GM12864 (cell line): ENCODE measurements at regions not wholly inside any gene's neighbourhood (a gene's known extent, or its start where the extent isn't known, plus 50 kb on each side); places are given as distances from the start of the nearest gene placed in this dataset.

Source experiments
- DNase-seq: peaks from one replicate; pipeline ENCODE4 v3.0.0-alpha.2; 2011; ENCODE audit warnings: low read depth
- H3K4me3 ChIP-seq: 2 replicates; pipeline ENCODE4 v1.5.1; 2011; ENCODE audit warnings: mild to moderate bottlenecking, low read depth, low read length, control low read depth
- TF ChIP-seq, protein P1 (sequence below): IDR thresholded peaks from 2 replicates; pipeline ENCODE4 v1.5.1; 2011; ENCODE audit warnings: low read depth, mild to moderate bottlenecking, moderate library complexity, low read length, control low read depth, inconsistent platforms; ENCODE audit errors: missing control alignments

DNA sequence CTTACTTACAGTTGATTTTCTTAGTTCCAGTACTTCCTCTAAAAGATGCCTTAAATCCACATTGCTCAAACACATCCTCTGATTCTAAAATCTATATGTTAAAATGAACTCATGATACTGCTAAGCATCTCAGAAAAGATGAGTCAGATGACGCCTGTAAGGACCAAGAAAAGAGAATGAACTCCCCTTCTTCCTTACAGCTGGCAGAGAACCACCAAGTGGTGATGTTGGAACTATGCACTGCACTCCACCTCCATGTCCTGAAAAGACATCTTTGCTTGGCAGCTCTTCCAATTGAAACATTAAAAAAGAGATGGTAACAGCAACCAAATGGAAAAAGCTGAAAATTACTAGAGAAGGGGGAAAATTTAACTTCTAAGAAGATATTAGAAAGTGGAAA, 648.8 kb downstream of the PTPRC start:
- no peak overlapping the region for H3K4me3 ChIP-seq
- TF ChIP-seq, protein P1, sequence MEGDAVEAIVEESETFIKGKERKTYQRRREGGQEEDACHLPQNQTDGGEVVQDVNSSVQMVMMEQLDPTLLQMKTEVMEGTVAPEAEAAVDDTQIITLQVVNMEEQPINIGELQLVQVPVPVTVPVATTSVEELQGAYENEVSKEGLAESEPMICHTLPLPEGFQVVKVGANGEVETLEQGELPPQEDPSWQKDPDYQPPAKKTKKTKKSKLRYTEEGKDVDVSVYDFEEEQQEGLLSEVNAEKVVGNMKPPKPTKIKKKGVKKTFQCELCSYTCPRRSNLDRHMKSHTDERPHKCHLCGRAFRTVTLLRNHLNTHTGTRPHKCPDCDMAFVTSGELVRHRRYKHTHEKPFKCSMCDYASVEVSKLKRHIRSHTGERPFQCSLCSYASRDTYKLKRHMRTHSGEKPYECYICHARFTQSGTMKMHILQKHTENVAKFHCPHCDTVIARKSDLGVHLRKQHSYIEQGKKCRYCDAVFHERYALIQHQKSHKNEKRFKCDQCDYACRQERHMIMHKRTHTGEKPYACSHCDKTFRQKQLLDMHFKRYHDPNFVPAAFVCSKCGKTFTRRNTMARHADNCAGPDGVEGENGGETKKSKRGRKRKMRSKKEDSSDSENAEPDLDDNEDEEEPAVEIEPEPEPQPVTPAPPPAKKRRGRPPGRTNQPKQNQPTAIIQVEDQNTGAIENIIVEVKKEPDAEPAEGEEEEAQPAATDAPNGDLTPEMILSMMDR: no peak
- DNase-seq: no peak

DNA sequence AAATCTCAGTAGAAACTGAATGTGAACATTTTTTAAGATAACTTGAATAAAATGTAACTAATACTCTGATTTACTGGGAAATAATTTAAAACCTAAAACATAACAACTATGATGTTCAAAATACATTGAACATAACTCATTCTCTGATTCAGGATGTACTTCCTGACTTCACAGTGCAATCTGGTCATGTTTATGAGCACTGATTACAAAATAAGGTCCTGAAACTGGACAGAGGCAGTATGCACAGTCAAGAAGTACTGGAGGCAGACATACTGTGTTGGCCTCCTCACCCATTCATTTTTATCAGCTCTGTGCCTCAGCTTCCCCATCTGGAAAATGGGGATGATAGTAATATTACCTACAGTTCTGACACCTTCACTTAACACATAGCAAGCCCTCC, 651.3 kb downstream of the PTPRC start:
- TF ChIP-seq, protein P1: no peak
- no peak for DNase-seq
- H3K4me3 ChIP-seq: no peak overlapping the region

DNA sequence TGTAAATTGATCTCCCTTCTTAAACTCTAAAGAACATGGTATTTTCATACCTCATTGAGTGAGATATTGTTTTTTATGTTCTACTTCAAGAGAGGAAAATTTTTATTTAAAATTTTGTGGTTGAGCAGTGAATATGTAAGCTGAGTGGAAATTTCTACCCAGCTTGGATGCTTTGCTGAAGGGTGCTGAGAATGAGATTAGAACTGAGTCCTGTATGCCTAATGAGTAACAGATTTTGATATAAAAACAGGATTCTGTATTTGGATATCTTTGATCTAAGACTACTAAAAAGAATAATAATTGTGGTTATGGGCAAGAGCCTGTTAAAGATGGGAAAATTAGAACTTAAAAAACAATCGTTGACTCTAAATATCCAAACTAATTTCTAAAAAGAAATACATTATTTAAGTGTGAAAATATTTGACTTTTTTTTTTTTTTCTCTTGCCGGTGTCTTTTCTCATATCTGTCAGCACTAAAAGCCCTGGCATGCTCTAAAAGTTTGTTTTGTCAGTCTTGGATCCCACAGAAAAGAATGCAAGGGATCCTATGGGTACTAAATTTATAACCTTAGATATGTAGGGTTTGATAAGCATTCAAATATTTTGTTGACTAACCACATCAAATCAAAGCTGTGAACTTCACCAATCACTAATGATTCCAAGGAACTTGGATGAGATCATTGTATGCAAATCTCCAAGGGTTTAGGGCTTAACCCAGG, 652.3 kb downstream of the PTPRC start:
- H3K4me3 ChIP-seq: no peak overlapping the region
- no peak for DNase-seq
- TF ChIP-seq, protein P1: no peak

DNA sequence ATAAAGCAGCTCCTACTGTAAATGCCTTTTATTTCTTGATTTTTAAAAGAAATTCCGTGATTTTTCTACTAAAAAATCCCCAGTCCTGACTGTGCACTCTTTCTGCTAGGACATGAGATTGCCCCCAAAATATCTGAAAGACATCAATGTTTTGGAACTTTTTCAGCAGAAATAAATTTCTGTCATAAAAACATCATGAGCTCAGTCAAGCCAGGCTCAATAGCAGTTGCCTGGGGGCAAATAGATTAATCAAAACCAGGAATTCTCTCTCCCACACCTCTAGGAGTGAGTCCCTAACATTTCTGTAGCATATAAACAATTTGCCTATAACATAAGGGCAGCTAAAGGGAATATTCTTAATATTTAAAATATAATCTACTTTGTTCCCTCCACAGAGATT, 654.1 kb downstream of the PTPRC start:
- TF ChIP-seq, protein P1: no peak
- no peak for DNase-seq
- H3K4me3 ChIP-seq: no peak overlapping the region

DNA sequence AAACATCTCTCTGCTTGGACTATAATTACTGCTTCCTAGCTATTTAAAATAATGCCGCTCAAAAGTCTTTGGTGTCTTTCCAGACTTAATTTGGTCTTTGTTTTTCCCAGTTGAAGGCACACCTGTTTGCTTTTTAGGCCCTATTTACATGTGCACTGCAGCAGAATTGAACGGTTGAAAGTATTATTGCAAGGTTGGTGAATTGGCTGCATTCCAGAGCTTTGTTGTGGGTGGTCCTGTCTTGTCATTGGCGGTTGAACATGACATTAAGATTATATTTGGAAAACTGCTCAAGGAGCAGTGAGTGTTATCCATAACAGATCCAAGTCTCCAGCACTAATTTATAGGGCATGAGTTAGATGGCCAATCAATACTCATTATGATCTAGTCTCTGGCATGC, 656.3 kb downstream of the PTPRC start:
- no peak overlapping the region for H3K4me3 ChIP-seq
- DNase-seq: no peak
- TF ChIP-seq, protein P1: no peak

DNA sequence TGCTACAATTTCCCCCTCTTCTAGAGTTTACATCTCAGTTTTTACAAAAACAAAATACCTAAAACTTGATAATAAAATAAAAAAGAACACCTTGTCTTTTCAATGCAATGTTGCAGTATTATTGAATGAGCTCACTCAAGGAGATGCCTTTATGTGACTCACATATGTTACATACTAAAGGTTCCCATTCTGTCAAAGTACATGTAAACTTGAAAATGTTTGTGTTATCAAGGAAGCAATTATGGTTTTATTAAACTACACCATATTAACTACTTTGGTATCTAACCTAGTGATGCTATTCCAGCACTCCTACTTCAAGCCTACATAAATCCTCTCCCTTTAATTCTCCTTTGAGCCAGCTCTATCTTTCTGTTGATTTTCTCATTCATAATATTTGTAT, 658.3 kb downstream of the PTPRC start:
- TF ChIP-seq, protein P1: no peak
- H3K4me3 ChIP-seq: no peak overlapping the region
- no peak for DNase-seq

DNA sequence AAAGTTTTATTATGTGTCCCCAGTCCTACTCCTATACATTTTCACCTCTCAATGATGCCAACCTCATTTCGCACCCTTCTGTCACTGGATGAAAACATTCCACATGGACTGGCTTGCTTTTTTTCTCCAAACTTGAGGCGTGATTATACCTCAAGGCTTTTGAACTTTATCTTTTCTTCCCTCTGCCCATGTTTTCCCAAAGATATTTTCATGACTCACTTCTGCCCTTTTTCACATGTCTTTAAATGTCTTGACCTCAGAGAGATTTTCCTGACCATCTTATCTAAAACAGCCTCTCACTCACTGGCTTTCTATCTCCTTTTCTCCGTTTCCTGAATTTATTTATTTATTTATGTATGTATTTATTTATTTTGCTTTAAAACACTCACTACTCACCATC, 659.0 kb downstream of the PTPRC start:
- no peak for DNase-seq
- no peak overlapping the region for H3K4me3 ChIP-seq
- TF ChIP-seq, protein P1: no peak
